Glutamatergic neuron (in vitro differentiated cells): ENCODE measurements at regions not wholly inside any gene's neighbourhood (a gene's known extent, or its start where the extent isn't known, plus 50 kb on each side); places are given as distances from the start of the nearest gene placed in this dataset.

Experiments used
- DNase-seq: peaks from one replicate; pipeline ENCODE4 v3.0.0; 2022
- H3K27ac Mint-ChIP-seq: one replicate; pipeline ENCODE4 v1.8.0; 2020; ENCODE audit warnings: mild to moderate bottlenecking, mixed read lengths, inconsistent platforms; ENCODE audit not compliant: unreplicated experiment
- H3K27me3 Mint-ChIP-seq: one replicate; pipeline ENCODE4 v1.8.0; 2020; ENCODE audit warnings: mild to moderate bottlenecking, moderate library complexity, mixed read lengths, inconsistent platforms; ENCODE audit not compliant: unreplicated experiment
- H3K36me3 Mint-ChIP-seq: one replicate; pipeline ENCODE4 v1.8.0; 2020; ENCODE audit warnings: mild to moderate bottlenecking, mixed read lengths, inconsistent platforms; ENCODE audit not compliant: unreplicated experiment
- H3K4me1 Mint-ChIP-seq: one replicate; pipeline ENCODE4 v1.8.0; 2020; ENCODE audit warnings: mild to moderate bottlenecking, low read depth, mixed read lengths, inconsistent platforms; ENCODE audit not compliant: unreplicated experiment
- H3K4me3 Mint-ChIP-seq: one replicate; pipeline ENCODE4 v1.8.0; 2020; ENCODE audit warnings: mild to moderate bottlenecking, mixed read lengths, inconsistent platforms; ENCODE audit not compliant: unreplicated experiment
- H3K9me3 Mint-ChIP-seq: one replicate; pipeline ENCODE4 v1.8.0; 2020; ENCODE audit warnings: mild to moderate bottlenecking, moderate library complexity, mixed read lengths, inconsistent platforms; ENCODE audit not compliant: unreplicated experiment
- CTCF ChIP-seq: fragments of 200-600 bp; sonication (generic); IDR thresholded peaks from one replicate; pipeline ENCODE4 v1.5.0; 2021; ENCODE audit not compliant: partially characterized antibody, unreplicated experiment

DNA sequence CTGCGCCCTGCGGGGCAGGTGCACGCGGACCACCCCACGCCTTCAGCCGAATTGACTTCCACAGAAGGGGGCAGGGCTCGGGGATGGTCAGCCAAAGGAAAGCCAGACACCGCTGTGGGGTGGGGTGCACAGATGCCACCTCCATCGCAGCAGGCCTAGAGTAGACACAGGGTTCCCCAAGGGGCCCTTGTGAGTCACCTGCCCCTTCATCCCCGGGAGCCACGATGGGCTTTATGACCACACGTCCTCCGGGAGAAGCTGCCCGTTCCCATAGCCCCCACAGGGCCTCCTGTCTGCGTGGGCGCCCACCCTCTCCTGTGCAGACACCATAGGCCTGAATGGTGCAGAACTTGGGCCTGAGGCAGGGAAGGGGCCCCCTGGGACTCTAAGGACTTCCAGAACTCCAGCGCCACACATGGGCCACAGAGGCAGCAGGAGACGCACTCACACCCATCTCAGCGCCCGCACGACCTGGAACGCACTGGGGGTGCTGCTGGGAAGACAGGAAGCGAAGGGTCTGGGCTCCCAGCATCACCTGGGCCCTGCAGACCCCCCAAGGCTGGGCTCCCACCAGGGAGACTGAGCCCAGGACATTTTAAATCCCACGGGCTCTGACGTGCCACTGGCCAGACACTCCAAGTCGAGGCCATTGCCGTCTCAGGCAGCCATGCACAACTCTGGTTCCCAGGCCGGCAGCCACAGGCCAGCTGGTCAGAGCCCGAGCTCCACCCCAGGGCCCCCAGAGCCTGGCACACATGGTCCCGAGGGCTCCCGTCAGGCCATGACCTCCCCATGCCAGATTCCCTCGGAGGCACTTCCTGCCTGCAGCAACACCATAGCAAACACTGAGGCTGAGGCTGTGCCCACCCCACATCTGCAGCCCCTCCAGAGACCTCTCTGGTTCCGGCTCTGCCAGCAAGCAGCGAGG is 134.2 kb downstream of the DLL1 start:
- H3K9me3 Mint-ChIP-seq = peaks cover 6% of the 10 kb centered on the region
- no peak for TF ChIP-seq CTCF
- no peaks in the 10 kb centered on the region for H3K36me3 Mint-ChIP-seq
- H3K27me3 Mint-ChIP-seq = peaks cover 2% of the 10 kb centered on the region
- DNase-seq = no peak
- H3K4me3 Mint-ChIP-seq = no peak overlapping the region
- peaks cover 3% of the 10 kb centered on the region for H3K4me1 Mint-ChIP-seq
- no peak overlapping the region for H3K27ac Mint-ChIP-seq

GRCh38 chr6:170155464-170156196 is 135.2 kb downstream of the DLL1 start:
- Mint-ChIP-seq H3K27ac (no peak overlapping the region), H3K27me3 (peaks cover 2% of the 10 kb centered on the region), H3K4me1 (peaks cover 9% of the 10 kb centered on the region), H3K9me3 (peaks cover 6% of the 10 kb centered on the region), H3K36me3 (no peaks in the 10 kb centered on the region), H3K4me3 (no peak overlapping the region)
- TF ChIP-seq CTCF = no peak
- DNase-seq = no peak

- peaks cover 6% of the 10 kb centered on the region for H3K9me3 Mint-ChIP-seq
- H3K4me3 Mint-ChIP-seq = no peak overlapping the region
- no peak overlapping the region for H3K27ac Mint-ChIP-seq
- peaks cover 2% of the 10 kb centered on the region for H3K27me3 Mint-ChIP-seq
- no peaks in the 10 kb centered on the region for H3K36me3 Mint-ChIP-seq
- peaks cover 10% of the 10 kb centered on the region for H3K4me1 Mint-ChIP-seq
- no peak for TF ChIP-seq CTCF
- DNase-seq = no peak
These were observed 137.2 kb downstream of the DLL1 start for GRCh38 chr6:170153436-170154319.

DNA sequence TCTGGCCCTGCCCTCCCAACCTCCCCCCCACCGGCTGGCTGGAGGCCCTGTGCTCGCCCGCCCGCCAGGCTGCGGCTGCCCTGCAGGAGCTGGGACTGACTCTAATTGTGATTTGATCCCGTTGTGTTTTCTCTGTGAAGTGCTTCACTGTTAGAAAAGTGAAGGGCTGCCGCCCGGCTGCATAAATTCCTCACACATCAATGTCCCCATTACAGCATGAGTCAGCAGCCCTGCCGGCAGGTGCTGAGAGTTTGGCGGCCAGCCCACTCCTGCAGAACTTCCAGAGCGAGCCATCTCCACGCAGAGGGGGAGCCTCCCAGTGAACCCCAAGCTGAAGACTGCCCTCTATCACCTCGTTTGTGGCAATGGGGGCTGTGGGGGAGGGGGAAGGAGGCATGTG is 137.9 kb downstream of the DLL1 start:
- no peaks in the 10 kb centered on the region for H3K36me3 Mint-ChIP-seq
- H3K4me3 Mint-ChIP-seq = no peak overlapping the region
- H3K9me3 Mint-ChIP-seq = peaks cover 6% of the 10 kb centered on the region
- no peak for DNase-seq
- peaks cover 2% of the 10 kb centered on the region for H3K27me3 Mint-ChIP-seq
- H3K4me1 Mint-ChIP-seq = peaks cover 15% of the 10 kb centered on the region
- H3K27ac Mint-ChIP-seq = no peak overlapping the region
- no peak for TF ChIP-seq CTCF
